GM21619 (cell line): ENCODE measurements at regions not wholly inside any gene's neighbourhood (a gene's known extent, or its start where the extent isn't known, plus 50 kb on each side); places are given as distances from the start of the nearest gene placed in this dataset.
"Not testable (repeated sequence)": the region's sequence is repeated elsewhere in the genome, so short reads cannot be mapped to it uniquely, and the experiment has no call there.

Experiments
- ATAC-seq: cut with Tn5 transposase; IDR thresholded peaks from one replicate; pipeline ENCODE4 v1.9.1; 2021; ENCODE audit not compliant: unreplicated experiment

DNA sequence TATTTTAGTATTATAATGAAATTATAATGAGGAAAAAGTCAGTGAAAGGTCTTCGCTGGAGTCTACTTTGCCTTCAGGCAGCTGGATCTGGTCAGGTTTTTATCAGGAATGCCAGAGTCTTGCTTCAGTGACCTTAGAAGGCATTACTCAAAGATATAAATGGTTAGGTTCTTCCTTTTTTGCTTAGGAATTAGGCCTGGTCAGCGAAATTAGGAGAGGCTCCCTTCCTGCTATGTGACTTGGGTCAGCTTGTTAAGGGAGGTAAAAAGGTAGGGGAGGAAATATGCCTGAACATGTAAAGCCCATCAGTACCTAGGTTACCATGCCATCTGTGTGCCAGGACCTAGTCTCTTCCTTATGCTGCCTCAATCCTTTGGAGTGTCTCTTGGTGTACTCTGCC lies 115.1 kb downstream of the OTOR start:
- ATAC-seq = no peak

DNA sequence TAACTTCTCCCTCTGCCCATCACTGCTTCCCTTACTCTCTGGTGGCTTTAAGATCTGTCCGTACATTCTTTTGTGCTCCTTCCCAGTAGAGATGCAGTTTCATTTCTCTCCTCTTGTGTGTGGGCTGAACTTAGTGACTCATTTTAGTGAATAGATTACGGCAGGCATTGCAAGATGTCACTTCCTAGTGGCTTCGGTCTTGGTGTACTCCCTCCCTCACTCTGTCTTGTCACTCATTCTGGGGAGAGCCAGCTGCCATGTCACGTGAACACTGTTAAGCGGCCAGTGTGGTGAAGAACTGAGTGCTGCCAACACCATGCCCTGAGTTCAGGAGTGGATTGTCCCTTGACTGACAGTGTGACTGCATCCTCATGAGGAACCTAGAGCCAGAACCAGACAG lies 115.9 kb downstream of the OTOR start:
- no peak for ATAC-seq

DNA sequence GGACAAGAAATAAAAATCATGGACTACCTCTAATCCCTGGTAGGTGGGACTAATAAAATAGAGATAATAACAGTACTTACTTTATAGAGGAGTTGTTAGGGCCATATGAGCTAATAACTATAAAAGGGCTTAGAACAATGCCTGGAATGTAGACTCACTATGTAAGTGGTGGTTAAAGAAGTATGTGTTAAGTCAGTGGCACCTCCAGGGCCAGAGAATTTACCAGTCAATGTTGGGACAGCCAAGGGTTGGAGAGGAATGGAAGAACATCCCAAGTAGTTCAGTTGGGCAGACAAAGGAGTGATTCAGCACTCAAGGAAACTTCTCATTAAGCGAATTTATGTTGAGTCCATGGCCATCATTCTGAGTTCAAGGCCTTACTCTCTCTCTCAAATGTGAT lies 116.8 kb downstream of the OTOR start:
- ATAC-seq = no peak

DNA sequence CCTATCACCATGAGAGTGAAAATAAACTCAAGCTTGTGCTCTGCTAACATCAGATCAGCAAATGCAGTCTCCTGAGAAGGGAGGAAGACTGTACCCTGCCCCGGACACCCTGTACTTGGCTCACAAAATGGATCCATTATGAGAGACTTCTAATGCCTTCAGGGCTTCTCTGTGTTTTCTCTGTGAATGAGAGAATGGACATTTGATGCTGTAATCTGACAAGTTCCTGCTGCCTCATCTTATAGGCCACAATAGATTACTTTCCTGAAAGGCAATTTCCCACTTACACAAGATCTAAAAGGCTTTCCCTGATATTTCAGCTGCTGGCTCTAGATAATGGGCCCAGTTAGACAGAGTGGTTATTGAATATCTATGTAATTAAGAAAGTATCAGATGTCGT lies 117.2 kb downstream of the OTOR start:
- ATAC-seq = no peak

DNA sequence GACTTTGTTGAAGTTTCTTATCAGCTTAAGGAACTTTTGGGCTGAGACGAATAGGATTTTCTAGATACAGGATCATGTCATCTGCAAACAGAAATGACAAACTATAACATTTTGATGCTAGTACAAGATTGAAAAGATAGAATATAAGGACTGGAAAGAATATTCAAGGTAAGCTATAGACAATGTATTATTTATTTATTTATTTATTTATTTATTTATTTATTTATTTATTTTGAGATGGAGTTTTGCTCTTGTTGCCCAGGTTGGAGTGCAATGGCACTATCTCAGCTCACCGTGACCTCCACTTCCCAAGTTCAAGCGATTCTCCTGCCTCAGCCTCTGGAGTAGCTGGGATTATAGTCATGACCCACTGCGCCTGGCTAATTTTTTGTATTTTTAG lies 125.0 kb downstream of the OTOR start:
- not testable (repeated sequence) for ATAC-seq

DNA sequence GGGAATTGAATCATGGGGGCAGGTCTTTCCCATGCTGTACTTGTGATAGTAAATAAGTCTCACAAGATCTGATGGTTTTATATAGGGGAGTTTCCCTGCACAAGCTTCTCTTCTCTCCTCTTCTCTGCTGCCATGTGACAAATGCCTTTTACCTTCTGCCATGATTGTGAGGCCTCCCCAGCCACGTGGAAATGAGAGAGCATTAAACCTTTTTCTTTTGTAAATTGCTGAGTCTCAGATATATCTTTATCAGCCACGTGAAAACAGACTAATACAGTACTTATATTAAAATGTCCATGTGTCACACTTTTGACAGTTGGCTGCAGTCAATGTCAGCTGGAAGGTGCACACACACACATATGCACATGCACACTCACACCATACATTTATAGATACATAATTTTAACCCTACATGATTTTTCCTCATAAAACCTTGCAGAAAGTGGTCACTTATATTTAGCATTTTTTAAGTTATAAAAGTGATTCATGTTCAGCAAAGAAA lies 128.9 kb downstream of the OTOR start:
- ATAC-seq = no peak

DNA sequence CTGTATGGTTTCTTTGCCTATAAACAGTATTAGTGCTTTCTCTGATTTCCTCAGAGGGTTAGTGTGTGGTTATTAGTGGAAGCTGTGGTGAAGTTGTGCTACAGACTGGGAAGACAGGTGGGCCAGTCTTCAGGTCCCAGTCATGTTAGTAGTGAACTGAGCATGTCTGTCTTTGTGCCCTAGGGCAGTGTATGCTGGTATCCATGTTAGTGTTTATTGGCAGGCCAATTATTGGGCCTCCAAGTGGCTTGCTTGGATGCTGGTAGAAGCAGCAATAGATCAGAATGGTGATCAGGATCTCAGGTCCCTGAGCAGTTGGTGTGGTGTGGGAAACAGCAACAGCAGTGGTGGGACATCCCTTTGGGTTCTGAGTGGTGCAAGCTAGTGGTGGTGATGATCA lies 137.6 kb downstream of the OTOR start:
- ATAC-seq = no peak

DNA sequence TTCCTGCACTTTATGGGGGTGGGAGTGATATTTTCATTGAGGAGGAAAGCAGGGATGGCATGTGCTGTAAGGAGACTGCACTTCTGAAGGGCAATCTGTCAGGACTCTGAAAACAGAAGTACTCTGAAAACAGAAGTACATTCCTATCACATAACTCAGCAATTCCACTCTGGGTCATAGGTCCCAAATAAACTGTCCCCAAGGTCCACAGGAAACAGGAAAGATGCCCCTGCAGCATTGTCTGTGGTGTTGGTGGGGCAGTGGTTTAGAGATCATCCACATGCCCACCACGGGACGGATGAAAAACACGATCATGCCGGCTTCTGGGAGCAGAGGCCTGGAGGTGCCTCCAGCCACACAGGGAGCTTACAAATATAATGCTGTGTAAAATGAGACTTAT lies 150.3 kb downstream of the OTOR start:
- ATAC-seq = no peak

DNA sequence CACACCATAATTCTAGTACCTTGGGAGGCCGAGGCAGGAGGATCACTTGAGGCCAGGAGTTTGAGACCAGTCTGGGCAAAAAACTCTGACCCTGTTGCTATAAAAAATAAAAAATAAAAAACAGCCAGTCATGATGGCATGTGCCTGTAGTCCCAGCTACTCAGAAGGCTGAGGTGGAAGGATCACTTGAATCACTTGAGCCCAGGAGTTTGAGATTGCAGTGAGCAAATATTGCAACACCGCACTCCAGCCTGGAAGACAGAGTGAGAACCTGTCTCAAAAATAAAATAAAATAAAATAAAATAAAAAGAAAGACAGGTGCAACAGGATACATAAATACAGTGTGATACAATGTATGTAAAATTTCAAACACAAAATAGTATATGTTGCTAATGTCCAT lies 154.5 kb downstream of the OTOR start:
- no peak for ATAC-seq

DNA sequence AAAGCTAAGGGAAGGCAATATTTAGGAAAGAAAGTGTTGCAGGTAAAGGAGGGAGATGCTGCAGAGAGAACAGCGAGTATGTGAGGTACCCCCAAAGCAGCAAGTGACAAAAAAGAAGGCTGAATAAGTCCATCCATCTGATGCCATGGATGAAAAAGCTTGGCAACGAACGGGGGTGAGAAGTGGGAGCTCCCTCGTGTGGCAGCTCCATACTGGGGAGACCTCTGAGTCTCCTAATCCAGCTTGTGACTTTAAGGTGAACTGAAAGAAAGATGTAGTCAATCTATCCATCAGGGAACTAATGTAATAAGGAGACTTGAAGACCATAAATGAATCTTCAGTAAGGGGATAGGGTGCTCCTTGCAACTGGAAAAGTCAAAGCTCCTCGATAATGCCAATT lies 156.6 kb downstream of the OTOR start:
- no peak for ATAC-seq

DNA sequence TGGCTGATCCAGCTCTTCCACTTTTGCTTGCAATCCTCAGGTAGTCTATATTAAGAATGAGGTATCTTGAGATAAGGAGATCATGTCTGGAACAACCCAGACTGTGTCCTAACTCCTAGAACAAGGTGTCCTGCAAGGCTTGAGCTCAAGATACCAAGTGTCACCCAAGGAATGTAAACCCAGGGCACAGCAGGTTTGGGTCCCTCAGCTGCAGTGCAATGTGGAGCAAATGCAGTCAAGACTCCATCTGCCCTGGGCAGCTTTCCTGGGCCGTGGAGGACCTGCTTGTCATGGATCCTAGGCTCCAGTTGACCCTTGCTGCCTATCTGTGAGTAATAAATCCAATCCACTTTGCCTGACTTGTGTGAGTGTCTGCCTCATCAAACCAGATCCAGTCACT lies 166.1 kb downstream of the OTOR start:
- ATAC-seq = no peak

DNA sequence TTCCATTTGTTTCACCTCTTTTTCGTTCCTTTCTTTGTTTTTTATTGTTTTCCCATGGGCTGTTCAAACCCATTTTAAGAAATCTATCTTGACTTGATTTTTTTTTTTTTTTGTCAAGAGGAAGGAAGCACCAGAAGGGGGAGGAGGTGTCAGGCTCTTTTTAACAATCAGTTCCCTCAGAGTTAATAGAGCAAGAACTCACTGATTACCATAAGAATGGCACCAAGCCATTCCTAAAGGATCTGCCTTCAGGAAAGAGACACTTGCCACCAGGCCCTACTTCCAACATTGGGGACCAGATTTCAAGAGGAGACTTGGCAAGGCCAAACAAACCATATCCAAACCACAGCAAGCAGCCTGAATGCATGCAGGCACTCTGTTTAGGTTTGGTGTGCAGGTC lies 168.0 kb downstream of the OTOR start:
- no peak for ATAC-seq

DNA sequence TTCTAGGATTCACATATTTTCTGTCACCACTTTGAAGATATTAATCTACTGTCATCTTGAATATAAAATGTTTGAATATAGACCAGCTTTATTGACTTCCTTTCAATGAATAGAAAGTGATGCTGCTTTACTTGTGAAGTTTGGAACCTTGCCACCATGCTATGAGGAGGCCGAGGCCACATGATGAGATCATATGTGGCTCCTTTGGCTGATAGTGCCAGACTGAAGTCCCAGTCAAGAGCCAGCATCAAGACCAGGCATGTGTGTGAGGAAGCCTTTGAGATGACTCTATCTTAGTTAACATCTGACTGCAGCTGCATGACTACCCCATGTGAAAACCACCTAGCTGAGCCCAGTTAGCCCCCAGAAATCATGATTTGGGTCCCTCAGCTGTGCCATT lies 169.5 kb downstream of the OTOR start:
- no peak for ATAC-seq

DNA sequence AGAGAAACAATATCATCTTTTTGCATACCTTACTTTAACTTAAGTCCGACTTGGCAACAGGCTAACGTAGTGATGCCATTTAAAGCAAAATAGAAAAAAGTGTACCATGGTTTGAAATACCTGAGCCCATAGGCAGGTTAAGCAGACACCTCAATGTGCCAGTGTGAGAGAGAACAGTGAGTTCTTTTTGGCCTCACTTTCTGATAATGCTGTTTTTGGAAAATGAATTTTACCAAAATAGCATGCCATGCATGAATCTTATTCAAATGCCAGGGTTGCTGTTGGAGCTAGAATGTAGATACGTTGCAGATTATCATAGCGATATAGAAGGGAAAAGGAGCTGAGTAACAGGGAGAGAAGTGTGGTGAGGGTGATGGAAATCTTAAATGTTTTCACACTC lies 170.2 kb downstream of the OTOR start:
- no peak for ATAC-seq

DNA sequence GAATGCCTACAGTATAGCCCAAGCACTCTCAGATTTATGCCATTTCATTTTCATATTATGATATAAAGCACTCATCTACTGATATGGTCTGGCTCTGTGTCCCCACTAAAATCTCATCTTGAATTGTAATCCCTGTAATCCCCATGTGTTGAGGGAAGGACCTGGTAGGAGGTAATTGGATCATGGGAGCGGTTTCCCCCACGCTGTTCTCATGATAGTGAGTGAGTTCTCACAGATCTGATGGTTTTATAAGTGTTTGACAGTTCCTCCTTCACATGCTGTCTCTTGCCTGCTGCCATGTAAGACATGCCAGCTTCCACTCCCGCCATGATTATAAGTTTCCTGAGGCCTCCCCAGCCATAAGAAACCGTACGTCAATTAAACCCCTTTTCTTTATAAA lies 171.7 kb downstream of the OTOR start:
- no peak for ATAC-seq

DNA sequence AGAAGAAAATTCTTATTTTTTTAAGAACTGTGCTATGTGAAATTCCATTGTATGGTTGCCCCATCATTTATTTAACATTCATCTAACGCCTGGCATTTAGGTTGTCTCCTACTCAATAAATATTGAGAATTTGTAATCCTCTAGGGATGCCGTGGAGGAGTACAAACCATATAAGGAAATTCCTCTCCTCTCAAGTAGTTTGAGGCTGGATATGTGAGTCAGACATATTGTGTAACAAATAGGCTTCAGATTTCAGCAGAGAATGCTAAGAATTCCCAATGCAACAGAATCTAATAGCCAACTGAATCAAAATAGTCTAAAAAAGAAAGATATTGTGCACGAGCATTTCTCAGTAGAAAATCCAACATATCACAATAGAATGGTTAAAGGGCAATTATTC lies 174.7 kb downstream of the OTOR start:
- ATAC-seq = no peak

DNA sequence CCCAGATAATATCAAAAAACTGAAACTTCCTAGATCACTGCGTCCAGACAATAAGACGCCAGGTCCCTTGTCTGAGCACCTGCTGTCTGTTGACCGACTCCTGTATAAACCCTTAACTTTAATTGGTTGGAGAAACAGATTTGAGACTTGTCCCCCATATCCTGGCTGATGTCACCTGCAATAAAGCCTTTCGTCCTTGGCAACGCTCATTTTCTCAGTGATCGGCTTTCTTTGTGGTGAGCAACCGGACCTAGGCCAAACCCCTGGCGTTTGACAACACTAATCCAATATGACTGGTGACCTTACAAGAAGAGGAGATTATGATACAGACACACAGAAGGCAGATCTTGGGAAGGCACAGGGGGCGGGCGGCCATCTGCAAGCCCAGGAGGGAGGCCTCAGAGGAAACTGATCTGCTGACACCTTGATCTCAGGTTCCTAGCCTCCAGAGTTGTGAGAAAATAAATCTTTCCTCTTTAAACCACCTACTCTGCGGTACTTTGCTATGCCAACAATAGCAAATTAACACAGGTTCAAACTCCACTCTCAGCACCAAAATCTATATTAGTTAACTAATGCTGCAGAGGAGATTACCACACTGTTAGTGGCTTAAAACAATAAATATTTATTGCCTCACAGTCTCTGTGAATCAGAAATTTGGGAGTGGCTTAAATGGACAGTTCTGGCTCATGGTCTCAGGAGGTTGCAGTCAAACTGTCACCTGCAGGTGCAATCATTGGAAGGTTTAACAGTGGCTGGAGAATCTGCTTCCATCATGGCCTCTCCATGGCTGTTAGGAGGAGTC lies 178.7 kb downstream of the OTOR start:
- ATAC-seq = no peak

DNA sequence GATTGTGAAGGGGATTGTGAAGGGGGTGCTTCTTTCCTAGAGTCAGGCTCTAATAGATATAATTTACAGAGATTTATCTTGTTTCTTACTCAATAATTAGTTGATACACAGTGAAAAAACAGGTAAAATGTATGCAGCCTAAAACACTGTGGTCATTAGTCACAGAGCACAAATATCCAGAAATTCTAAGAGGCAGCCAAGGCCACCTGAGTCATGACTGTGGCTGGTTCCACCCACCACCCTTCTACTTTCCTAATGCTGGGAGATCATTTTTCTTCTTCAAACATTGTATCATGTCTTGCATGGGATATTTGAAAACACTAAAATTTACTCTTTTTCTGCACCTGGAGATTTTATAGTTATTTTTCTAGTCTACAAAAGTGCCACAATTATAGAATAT lies 181.6 kb downstream of the OTOR start:
- no peak for ATAC-seq

DNA sequence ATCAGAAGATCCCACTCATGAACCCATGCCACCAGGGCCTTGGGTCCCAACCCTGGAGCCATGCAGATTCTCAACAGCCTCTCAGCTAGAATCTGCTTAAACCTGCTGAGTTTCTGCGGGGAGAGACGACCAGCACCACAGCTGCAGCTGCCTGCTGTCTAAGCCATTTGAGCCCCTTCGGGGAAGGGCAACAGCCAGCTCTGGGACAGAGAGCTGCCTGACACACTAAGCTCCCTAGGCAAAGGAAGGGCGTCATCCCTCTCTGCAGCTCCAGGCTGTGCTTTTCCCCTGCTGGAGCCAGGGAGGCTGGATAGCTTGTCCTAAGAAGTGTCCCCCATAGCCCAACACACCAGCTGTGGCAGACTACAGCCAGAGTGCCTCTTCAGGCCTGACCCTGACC lies 182.5 kb downstream of the OTOR start:
- no peak for ATAC-seq

DNA sequence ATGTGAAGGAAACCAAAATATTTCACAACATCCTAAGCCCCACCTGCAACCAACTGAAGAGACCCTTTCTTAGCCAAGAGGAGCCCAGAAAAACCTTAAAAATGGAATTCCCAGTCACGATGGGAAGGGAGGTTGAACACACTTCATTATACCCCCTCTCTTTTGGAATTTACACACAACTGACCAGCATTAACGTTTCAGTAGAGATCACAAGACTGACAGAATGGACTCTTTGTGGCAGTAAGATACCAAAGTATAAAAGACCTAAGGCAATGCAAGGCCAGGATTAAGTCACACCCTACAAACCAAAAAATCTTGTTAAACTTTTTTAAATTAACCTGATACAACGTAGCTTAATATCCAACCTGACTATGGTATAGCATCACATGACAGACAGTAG lies 190.9 kb downstream of the OTOR start:
- ATAC-seq = no peak

DNA sequence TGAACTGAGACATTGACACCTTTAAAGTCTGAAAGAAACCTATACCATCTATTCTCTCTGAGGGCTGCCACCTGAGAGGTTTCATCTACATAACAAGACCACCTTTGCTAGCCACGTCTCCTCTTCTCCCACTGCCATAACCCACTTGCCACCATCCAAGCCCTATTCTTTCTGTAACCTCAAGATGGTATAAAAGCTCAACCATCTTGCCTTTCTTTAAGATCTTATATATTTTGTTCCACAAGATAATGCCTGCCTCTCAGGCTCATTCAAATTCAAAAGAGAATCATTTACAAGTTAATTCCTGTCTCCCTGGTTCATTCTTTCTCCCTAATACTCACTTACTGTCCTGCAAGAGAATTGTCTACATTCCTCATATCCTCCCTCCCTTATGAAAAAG lies 192.5 kb downstream of the OTOR start:
- no peak for ATAC-seq

DNA sequence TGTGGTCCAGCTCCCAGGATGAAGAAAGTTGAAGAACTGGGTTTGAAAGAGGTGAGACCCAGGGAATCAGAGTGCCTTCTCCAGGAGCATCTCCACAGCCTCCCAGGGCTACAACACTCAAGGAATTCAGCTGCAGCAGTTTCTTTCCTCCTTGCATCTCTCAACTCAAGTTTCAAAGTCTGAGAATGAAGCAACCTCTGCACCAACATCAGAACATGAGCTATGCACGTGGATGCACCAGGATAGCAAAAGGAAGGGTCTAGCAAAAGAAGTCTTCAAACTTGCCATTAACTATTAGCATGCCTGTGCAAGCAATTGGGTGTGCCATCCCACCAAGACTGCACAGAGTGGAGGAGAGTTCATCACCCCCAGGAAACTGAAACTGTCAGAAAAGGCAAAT lies 193.9 kb downstream of the OTOR start:
- no peak for ATAC-seq

DNA sequence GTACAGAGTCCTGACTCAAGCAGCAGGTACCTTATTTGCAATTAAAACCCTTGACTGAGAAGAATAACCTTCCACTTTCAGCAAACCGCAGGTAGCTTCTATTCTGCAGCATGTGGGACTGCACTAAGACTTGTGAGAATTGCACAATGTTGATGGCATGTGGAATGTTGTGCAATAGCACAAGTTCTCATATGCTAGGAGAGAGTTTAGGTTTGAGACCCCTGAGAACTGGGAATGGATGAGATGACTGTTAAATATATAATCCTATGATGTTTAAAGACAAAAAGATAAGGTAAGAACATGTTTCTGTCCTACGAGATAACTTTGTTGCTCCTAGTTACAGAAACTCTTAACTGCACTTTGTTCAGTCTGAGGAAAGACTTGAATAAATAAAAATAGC lies 194.6 kb downstream of the OTOR start:
- ATAC-seq = no peak
